GM12878 (cell line): ENCODE measurements at regions not wholly inside any gene's neighbourhood (a gene's known extent, or its start where the extent isn't known, plus 50 kb on each side); places are given as distances from the start of the nearest gene placed in this dataset.
"Not testable (repeated sequence)": the region's sequence is repeated elsewhere in the genome, so short reads cannot be mapped to it uniquely, and the experiment has no call there.

ENCODE experiments used
- ATAC-seq: fragments of 200-7000 bp; cut with Tn5 transposase; 3 replicates; pipeline ENCODE4 v1.9.1; 2020; ENCODE audit warnings: mild to moderate bottlenecking, moderate library complexity
- BruUV-seq: library from RNA; stranded (reverse); fragments of 400-500 nt; replicated peaks from 2 replicates; lab custom pipeline; 2021; lab: Mats Ljungman, UMichigan
- CTCF ChIA-PET: fragments of 300-600 bp; sonication (Branson Sonifier 250); formaldehyde crosslinking; extraction: SDS; loops from one replicate; lab custom pipeline; 2021; ENCODE audit warnings: inconsistent platforms; lab: Yijun Ruan, JAX
- POLR2A ChIA-PET: fragments of 350-600 bp; formaldehyde crosslinking; extraction: SDS; loops from one replicate; lab custom pipeline; 2021; ENCODE audit warnings: inconsistent platforms; lab: Charles Lee
- RAD21 ChIA-PET: fragments of 300-600 bp; sonication (Branson Sonifier 250); formaldehyde crosslinking; loops from one replicate; lab custom pipeline; 2023; ENCODE audit warnings: antibody characterized with exemption; ENCODE audit not compliant: unreplicated experiment; lab: Charles Lee
- SMC1A ChIA-PET: fragments of 300-600 bp; sonication (Branson Sonifier 250); formaldehyde crosslinking; loops from one replicate; lab custom pipeline; 2023; ENCODE audit not compliant: unreplicated experiment, uncharacterized antibody; lab: Charles Lee
- DNase-seq: peaks from one replicate; pipeline ENCODE4 v3.0.0-alpha.2; 2011; ENCODE audit warnings: low read depth, low spot score
- FAIRE-seq: peaks from 3 replicates; lab custom pipeline; 2011; peaks lifted over from hg19 to GRCh38; lab: Jason Lieb, UNC
- H2AFZ ChIP-seq: 2 replicates; pipeline ENCODE4 v1.6.0; 2011; ENCODE audit warnings: low read depth, low read length, control low read depth; ENCODE audit not compliant: control insufficient read depth
- H3K27ac ChIP-seq: 2 replicates; pipeline ENCODE4 v1.5.1; 2011; ENCODE audit warnings: control low read depth; ENCODE audit not compliant: control insufficient read depth, insufficient read depth
- H3K27me3 ChIP-seq, 2 experiments: replicated peaks in 1 of 2; 2 replicates each; pipeline versions ENCODE4 v1.6.0 to v1.6.1; 2011; ENCODE audit warnings: low read length in 1 of 2; ENCODE audit not compliant: control insufficient read depth in 2 of 2, insufficient read depth in 2 of 2
- H3K36me3 ChIP-seq, 2 experiments: 2 replicates each; pipeline ENCODE4 v1.5.1; 2011; ENCODE audit warnings: low read length in 1 of 2; ENCODE audit not compliant: control insufficient read depth in 2 of 2, insufficient read depth in 2 of 2
- H3K4me1 ChIP-seq: 2 replicates; pipeline ENCODE4 v1.6.1; 2011; ENCODE audit warnings: mild to moderate bottlenecking, low read length, moderate library complexity, mixed read lengths; ENCODE audit not compliant: control insufficient read depth, insufficient read depth
- H3K4me2 ChIP-seq: 2 replicates; pipeline ENCODE4 v1.6.0; 2011; ENCODE audit warnings: control low read depth; ENCODE audit not compliant: control insufficient read depth, insufficient read depth
- H3K4me3 ChIP-seq: fragments of 200-600 bp; sonication (generic); 2 replicates; pipeline ENCODE4 v1.5.1; 2016
- H3K79me2 ChIP-seq: 2 replicates; pipeline ENCODE4 v1.6.0; 2011; ENCODE audit warnings: low read length; ENCODE audit not compliant: control insufficient read depth, insufficient read depth
- H3K9ac ChIP-seq: 2 replicates; pipeline ENCODE4 v1.8.0; 2011; ENCODE audit warnings: low read length, control low read depth, mixed read lengths; ENCODE audit not compliant: control insufficient read depth, insufficient read depth
- H3K9me3 ChIP-seq: replicated peaks from 3 replicates; pipeline ENCODE4 v1.5.1; 2011; ENCODE audit warnings: mild to moderate bottlenecking, low read length; ENCODE audit not compliant: control insufficient read depth, insufficient read depth
- H4K20me1 ChIP-seq: 2 replicates; pipeline ENCODE4 v1.6.0; 2011; ENCODE audit not compliant: control insufficient read depth, insufficient read depth
- BHLHE40 ChIP-seq, 2 experiments: fragments of 450-650 bp in 1 of 2; IDR thresholded peaks; 2 replicates each; pipeline ENCODE4 v1.6.1; 2011 to 2017; ENCODE audit warnings: low read depth in 2 of 2, borderline replicate concordance in 1 of 2, improper control_type of control experiment in 1 of 2, low read length in 1 of 2, mild to moderate bottlenecking in 1 of 2
- BRCA1 ChIP-seq: IDR thresholded peaks from 2 replicates; pipeline ENCODE4 v1.6.1; 2011; ENCODE audit warnings: low read depth, low read length, improper control_type of control experiment
- CBX3 ChIP-seq: fragments of 200-600 bp; sonication (generic); IDR thresholded peaks from 2 replicates; pipeline ENCODE4 v1.6.1; 2016; ENCODE audit warnings: low read depth, borderline replicate concordance
- CREB1 ChIP-seq: IDR thresholded peaks from 2 replicates; pipeline ENCODE4 v1.6.1; 2012; ENCODE audit warnings: low read depth, mild to moderate bottlenecking, inconsistent platforms
- EED ChIP-seq: sonication (generic); IDR thresholded peaks from 2 replicates; pipeline ENCODE4 v1.6.1; 2016; ENCODE audit warnings: antibody characterized with exemption, low read depth
- NFYA ChIP-seq: IDR thresholded peaks from 2 replicates; pipeline ENCODE4 v1.6.1; 2011; ENCODE audit warnings: low read depth, mild to moderate bottlenecking, low read length, improper control_type of control experiment, borderline replicate concordance
- RELA ChIP-seq: fragments of 450-650 bp; IDR thresholded peaks from 2 replicates; pipeline ENCODE4 v1.8.0; 2014; ENCODE audit warnings: borderline replicate concordance; ENCODE audit not compliant: partially characterized antibody
- SREBF1 ChIP-seq: IDR thresholded peaks from 2 replicates; pipeline ENCODE4 v1.6.1; 2012; ENCODE audit warnings: mild to moderate bottlenecking, low read length
- WGBS: methylation state at CpG from one replicate; pipeline ENCODE4 v1.1.6; 2016; ENCODE audit warnings: low lambda C conversion rate; ENCODE audit not compliant: insufficient replicate concordance, insufficient coverage; ENCODE audit errors: missing lambda C conversion rate; 5-methylcytosine and 5-hydroxymethylcytosine counted together
- in situ Hi-C: fragments of 300-500 bp; cut with MboI; formaldehyde crosslinking; loops from 9 replicates; pipeline ENCODE4 v1.14.3; 2018; ENCODE audit warnings: mixed read lengths
- intact Hi-C: fragments of 100-400 bp; cut with micrococcal nuclease; formaldehyde crosslinking; loops from one replicate; pipeline ENCODE4 v1.14.2; 2022; ENCODE audit not compliant: unreplicated experiment

DNA sequence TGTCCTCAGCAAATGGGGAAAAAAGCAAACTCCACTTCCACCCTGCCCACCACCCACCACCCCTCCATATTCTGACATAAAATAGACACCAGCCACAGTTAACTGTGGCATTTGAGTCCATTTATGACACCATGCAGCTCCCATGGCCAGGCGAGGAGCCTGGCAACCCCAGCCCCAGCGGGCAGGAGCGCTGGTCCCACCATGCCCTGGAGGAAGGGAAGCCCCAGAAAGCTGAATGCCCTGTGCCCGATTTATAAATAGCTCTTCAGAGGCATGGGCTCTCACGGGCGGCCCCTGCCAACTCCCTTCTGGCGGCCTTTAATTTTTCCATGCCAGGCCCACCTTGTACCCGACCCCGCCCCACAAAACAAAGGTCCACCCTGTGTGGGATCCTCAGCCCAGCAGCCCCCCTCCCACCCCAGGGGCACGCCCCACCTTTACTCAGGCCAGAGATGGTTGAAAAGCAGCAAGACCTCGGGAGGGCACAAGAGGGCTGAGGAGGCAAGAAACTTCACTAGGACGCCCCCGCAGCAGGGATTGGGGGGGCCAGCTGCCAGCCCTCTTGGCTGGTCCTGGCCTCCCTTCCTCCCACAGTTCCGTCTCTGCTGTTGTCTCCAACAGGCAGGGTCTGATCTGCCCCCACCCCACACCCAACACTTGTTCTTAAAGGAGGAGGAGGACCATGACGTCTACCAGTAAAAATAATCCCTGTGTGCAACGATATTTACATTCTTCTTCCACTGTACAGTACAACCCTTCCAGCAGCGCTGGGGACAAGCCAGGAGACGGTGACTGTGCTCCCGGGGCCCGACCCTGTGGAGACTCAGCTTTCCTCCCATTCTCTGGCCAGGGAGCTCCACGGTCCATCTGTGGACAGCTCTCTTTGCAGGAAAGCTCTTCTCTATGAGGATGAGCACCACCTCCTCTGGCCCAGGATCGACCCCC is 115.6 kb upstream of the CDYL start:
- no peak for ATAC-seq
- 33% methylated on average over 18 of the region's 22 CpGs for WGBS
- FAIRE-seq = no peak
- no peaks in the 10 kb centered on the region; a peak in 2 of 4 replicates for H3K27me3 ChIP-seq
- TF ChIP-seq BRCA1 (no peak), CBX3 (no peak), RELA (no peak), CREB1 (no peak), BHLHE40 (IDR thresholded peaks at IDR 0.05; ENCODE audit: borderline replicate concordance in 1 of 2, low read depth in 2 of 2, low read length in 1 of 2) (no peak), EED (no peak), NFYA (no peak), SREBF1 (no peak)
- TF ChIP-seq, all 136 proteins: peak for 0
- no peaks in the 10 kb centered on the region for H3K36me3 ChIP-seq
- H3K9ac ChIP-seq = no peak overlapping the region
- no peaks in the 10 kb centered on the region; the same call in 2 of the 3 replicates for H3K9me3 ChIP-seq
- ChIA-PET POLR2A (no interaction called here), SMC1A (interaction anchor here (1.0 kb wide), 1 partner anchor 144 kb away, joined by 3 read pairs; no protein-coding TSS in a partner anchor), CTCF (no interaction called here), RAD21 (no interaction called here)
- no peak for DNase-seq
- no peaks in the 10 kb centered on the region for H3K4me1 ChIP-seq
- H4K20me1 ChIP-seq = no peaks in the 10 kb centered on the region
- no peak overlapping the region for H2AFZ ChIP-seq
- no TSS peak for BruUV-seq
- H3K4me3 ChIP-seq = no peak overlapping the region
- H3K27ac ChIP-seq = no peak overlapping the region
- in situ Hi-C loops = no loop called here
- intact Hi-C loops = no loop called here
- no peak overlapping the region for H3K4me2 ChIP-seq
- H3K79me2 ChIP-seq = no peaks in the 10 kb centered on the region

GRCh38 chr6:4659719-4660118 is 116.5 kb upstream of the CDYL start:
- H3K9ac ChIP-seq, POLR2A ChIA-PET, RAD21 ChIA-PET, H3K4me2 ChIP-seq, H2AFZ ChIP-seq, H4K20me1 ChIP-seq, intact Hi-C loops, H3K27me3 ChIP-seq, H3K27ac ChIP-seq, in situ Hi-C loops, H3K9me3 ChIP-seq, H3K36me3 ChIP-seq, DNase-seq, H3K4me3 ChIP-seq, FAIRE-seq, ATAC-seq, CTCF ChIA-PET, H3K4me1 ChIP-seq, H3K79me2 ChIP-seq, BruUV-seq: not testable (repeated sequence)
- SMC1A ChIA-PET = interaction anchor here (1.0 kb wide), 1 partner anchor 145 kb away, joined by 3 read pairs; no protein-coding TSS in a partner anchor
- 80% methylated on average over 1 of the region's 2 CpGs for WGBS
